Coronary artery (tissue), 2 donors: ENCODE measurements at regions not wholly inside any gene's neighbourhood (a gene's known extent, or its start where the extent isn't known, plus 50 kb on each side); places are given as distances from the start of the nearest gene placed in this dataset.
A peak's percentile ranks its signal among the peaks of the same experiment; 100 is the strongest.
"Not testable (repeated sequence)": the region's sequence is repeated elsewhere in the genome, so short reads cannot be mapped to it uniquely, and the experiment has no call there.

Source experiments
- DNase-seq: peaks from one replicate; pipeline ENCODE4 v3.0.0-alpha.2; 2017; ENCODE audit warnings: low spot score
- H3K27ac ChIP-seq, 2 donors: fragments of 200-600 bp; sonication (generic); one replicate each; pipeline ENCODE4 v1.5.1; 2016 to 2019
- H3K4me3 ChIP-seq: fragments of 200-600 bp; sonication (generic); 2 replicates; pipeline ENCODE4 v1.5.1; 2016; ENCODE audit warnings: mild to moderate bottlenecking, moderate library complexity
- CTCF ChIP-seq: fragments of 200-600 bp; sonication (generic); IDR thresholded peaks from one replicate; pipeline ENCODE4 v1.5.1; 2019; ENCODE audit warnings: antibody characterized with exemption

- DNase-seq, H3K4me3 ChIP-seq, H3K27ac ChIP-seq: not testable (repeated sequence)
Measured at GRCh38 chr1:121081625-121082199, 102.4 kb downstream of the FAM72B start.

GRCh38 chr1:121082995-121083394 lies 101.1 kb downstream of the FAM72B start:
- not testable (repeated sequence) for H3K4me3 ChIP-seq, H3K27ac ChIP-seq, DNase-seq

GRCh38 chr1:121086249-121086648 lies 97.9 kb downstream of the FAM72B start:
- not testable (repeated sequence) for DNase-seq, H3K4me3 ChIP-seq, H3K27ac ChIP-seq

- not testable (repeated sequence) for H3K27ac ChIP-seq, H3K4me3 ChIP-seq, DNase-seq
Measured at GRCh38 chr1:121087221-121087620, 96.9 kb downstream of the FAM72B start.

- not testable (repeated sequence) for H3K27ac ChIP-seq, H3K4me3 ChIP-seq, DNase-seq
Measured at GRCh38 chr1:121088568-121088967, 95.6 kb downstream of the FAM72B start.

- not testable (repeated sequence) for H3K4me3 ChIP-seq, DNase-seq
- H3K27ac ChIP-seq, result peak overlapping the region in 1 of 2 donors; percentile 72
Measured at GRCh38 chr1:121092329-121092968, 91.7 kb downstream of the FAM72B start.

GRCh38 chr1:121095014-121095413 lies 89.1 kb downstream of the FAM72B start:
- DNase-seq, H3K4me3 ChIP-seq, H3K27ac ChIP-seq: not testable (repeated sequence)

GRCh38 chr1:121097127-121097866 lies 86.8 kb downstream of the FAM72B start:
- peak overlapping the region; percentile 70 for H3K4me3 ChIP-seq
- H3K27ac ChIP-seq, result peak overlapping the region; percentile 27 to 87
- TF ChIP-seq CTCF, result peak; percentile 66
- peak; percentile 77 for DNase-seq

GRCh38 chr1:121097867-121098215 lies 86.3 kb downstream of the FAM72B start:
- not testable (repeated sequence) for H3K27ac ChIP-seq, DNase-seq
- H3K4me3 ChIP-seq, result peak overlapping the region; percentile 70

- DNase-seq, H3K4me3 ChIP-seq, H3K27ac ChIP-seq: not testable (repeated sequence)
Measured at GRCh38 chr1:121109025-121109424, 75.1 kb downstream of the FAM72B start.

GRCh38 chr1:121116522-121117297 lies 67.4 kb downstream of the FAM72B start:
- not testable (repeated sequence) for DNase-seq
- H3K4me3 ChIP-seq, result peak overlapping the region; percentile 63
- peak overlapping the region in 1 of 2 donors; percentile 77 for H3K27ac ChIP-seq

GRCh38 chr1:121117298-121117611 lies 66.9 kb downstream of the FAM72B start:
- Histone ChIP-seq H3K4me3 (peak overlapping the region; percentile 63), H3K27ac (peak overlapping the region in 1 of 2 donors; percentile 77)
- DNase-seq, result not testable (repeated sequence)

GRCh38 chr1:121117622-121118479 lies 66.3 kb downstream of the FAM72B start:
- DNase-seq, result not testable (repeated sequence)
- peak overlapping the region; percentile 66 to 74 for H3K27ac ChIP-seq
- peak overlapping the region; percentile 69 for H3K4me3 ChIP-seq
